ENCODE measurements at regions not wholly inside any gene's neighbourhood (a gene's known extent, or its start where the extent isn't known, plus 50 kb on each side); places are given as distances from the start of the nearest gene placed in this dataset.
"Not testable (repeated sequence)": the region's sequence is repeated elsewhere in the genome, so short reads cannot be mapped to it uniquely, and the experiment has no call there.

DNA sequence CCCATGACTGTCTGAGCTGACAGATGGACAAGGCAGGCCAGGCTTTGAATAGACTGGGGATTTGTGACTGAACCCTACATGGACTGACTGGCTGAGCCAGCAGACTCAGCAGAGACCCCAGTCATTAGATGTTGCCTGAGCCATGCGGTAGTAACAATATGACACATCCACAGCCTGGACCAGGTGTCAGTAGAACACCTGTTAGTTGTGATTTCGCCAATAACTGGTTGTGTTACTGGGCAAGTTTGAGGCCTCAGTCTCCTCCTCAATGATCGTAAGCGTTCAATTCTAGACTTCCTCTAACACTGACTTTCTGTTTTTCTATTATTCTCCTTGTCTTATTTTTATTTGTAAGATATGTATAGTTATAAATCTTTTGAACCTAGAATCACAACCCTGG is 311.9 kb upstream of the MAP3K7 start:
- no peak overlapping the region for H3K27ac Mint-ChIP-seq
- peaks cover 32% of the 10 kb centered on the region for H3K27me3 Mint-ChIP-seq
- no peak for ATAC-seq
- no peak for DNase-seq
- no peak overlapping the region for H3K4me3 Mint-ChIP-seq
- H3K36me3 Mint-ChIP-seq (ENCODE audit: low read depth) = no peaks in the 10 kb centered on the region
- no peaks in the 10 kb centered on the region for H3K4me1 Mint-ChIP-seq
- no peaks in the 10 kb centered on the region for H3K9me3 ChIP-seq (ENCODE audit: control insufficient read depth, low read length, poor library complexity, severe bottlenecking)

DNA sequence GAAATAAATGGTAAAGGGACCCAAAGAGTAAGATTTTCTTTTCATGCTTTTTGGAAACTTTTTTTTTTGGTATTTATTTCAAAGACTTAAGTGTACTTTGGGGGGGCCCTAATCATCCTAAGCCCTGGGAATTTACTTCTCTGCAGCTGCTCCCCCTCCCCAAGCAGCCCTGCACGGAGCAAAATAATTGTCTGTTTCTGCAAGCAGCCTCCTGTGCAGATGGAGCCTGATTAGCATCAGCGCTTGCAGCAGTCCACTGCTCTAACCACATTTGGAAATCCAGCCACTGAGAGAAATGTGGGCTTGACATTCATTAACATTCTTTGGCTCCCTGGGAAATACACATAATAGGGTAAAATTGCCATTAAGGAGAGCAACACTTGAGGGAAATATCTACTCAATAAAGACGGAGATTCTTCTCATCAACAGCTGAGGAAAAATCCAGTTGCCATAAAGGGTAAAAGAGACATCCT is 309.2 kb upstream of the MAP3K7 start:
- Mint-ChIP-seq H3K27me3 (peaks cover 46% of the 10 kb centered on the region), H3K4me1 (no peaks in the 10 kb centered on the region), H3K4me3 (no peak overlapping the region), H3K27ac (no peak overlapping the region), H3K36me3 (ENCODE audit: low read depth) (no peaks in the 10 kb centered on the region)
- DNase-seq = no peak
- ATAC-seq = no peak
- no peaks in the 10 kb centered on the region for H3K9me3 ChIP-seq (ENCODE audit: control insufficient read depth, low read length, poor library complexity, severe bottlenecking)

DNA sequence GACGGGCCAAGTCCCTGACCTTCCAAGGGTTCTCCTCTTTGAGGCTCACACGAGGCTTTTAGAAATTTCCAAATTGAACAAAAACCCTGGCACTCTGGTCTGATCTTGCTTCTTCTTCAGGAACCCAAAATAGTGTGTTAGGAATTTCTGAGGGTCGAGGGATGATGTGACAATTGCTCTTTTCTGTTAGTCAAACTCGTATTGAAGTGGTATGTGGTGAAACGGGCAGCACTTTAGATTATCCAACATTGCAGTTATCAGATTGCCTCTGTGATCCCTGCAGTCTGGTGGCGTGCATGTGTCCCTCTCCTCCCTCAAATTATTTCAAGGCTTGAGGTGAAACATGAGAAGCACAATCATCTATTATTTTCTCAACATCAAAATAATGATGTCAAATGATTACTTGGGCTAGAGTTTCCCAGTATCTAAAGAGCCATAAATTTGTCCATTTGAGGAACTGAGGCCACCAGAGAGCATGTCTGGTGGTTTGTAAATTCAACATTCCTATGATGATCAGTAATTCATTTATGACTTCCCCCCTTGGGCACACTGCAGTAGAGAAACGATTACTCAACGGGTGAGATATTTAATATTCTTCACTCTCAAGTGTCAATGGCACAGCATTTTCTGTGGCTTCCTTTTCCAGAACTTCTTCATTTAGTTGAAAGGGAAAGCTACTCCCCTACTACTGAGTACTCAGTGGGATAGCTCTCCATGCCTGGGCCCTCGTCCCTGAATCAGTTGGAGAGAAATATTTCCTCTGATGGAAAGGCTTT is 308.6 kb upstream of the MAP3K7 start:
- Mint-ChIP-seq H3K4me3 (no peak overlapping the region), H3K27me3 (peaks cover 50% of the 10 kb centered on the region), H3K36me3 (ENCODE audit: low read depth) (no peaks in the 10 kb centered on the region), H3K4me1 (no peaks in the 10 kb centered on the region), H3K27ac (no peak overlapping the region)
- ATAC-seq (no peak), DNase-seq (no peak)
- no peaks in the 10 kb centered on the region for H3K9me3 ChIP-seq (ENCODE audit: control insufficient read depth, low read length, poor library complexity, severe bottlenecking)

DNA sequence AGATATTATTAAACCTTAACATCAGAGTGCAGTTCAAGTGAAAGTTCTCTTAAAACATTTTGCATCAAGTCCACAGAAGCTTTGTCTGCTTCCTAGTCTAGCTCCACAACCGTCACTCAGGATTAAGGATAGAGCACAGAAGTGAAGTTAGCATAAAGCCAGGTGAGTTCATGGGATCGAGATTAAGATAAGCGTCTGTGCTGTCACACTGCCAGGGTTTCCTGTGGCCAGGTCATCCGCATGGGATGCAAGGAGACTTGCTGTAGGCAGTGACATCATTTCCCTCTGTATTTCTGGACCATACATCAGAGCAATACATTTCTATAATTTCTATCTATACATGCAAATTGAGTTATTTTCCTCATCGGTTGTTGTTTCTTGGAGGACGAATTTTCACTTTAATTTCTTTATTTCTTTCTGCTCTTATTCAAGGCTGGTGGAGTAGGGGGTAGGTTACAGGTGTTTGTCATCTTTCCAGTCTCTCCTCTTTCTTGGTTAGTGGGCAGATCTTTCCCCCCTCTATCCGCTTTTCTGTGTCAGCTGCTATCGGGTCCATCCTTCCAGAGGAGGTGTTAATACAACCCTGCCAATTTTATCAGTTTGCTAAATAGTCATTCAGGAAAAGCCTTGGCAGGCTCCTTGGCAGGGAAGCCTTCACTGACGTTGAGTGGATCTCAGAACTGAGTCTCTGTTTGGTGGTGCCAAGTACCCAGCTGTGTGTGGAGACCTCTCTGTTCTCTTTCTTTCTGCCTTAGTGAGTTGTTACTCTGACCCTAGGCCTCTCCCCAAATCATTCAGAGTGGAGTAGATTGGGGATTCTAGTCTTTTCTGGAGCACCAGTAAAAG is 307.6 kb upstream of the MAP3K7 start:
- ATAC-seq = no peak
- Mint-ChIP-seq H3K27ac (no peak overlapping the region), H3K36me3 (ENCODE audit: low read depth) (no peaks in the 10 kb centered on the region), H3K4me3 (no peak overlapping the region), H3K4me1 (no peaks in the 10 kb centered on the region), H3K27me3 (peaks cover 49% of the 10 kb centered on the region)
- DNase-seq = no peak
- H3K9me3 ChIP-seq (ENCODE audit: control insufficient read depth, low read length, poor library complexity, severe bottlenecking) = no peaks in the 10 kb centered on the region

DNA sequence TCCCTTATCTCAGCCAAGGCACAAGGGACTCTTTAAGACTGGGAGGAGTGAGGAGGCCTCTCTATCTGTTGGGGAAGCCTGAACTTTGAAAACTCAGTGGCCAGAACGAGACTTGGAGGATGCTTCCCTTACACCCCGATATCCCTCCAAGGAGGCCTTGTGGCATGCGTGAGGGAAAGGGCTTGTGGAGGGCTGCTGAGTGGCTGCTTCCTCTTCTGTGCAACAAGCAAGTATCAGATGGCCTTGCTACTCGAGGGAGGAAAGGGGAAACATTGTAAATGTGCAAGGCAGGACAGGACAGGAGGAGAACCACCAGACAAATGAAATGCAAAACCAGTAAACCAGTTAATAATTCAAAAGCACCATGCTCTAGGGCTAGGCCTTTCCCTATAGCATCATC is 306.5 kb upstream of the MAP3K7 start:
- peaks cover 51% of the 10 kb centered on the region for H3K27me3 Mint-ChIP-seq
- H3K4me1 Mint-ChIP-seq = no peaks in the 10 kb centered on the region
- ATAC-seq = no peak
- H3K27ac Mint-ChIP-seq = no peak overlapping the region
- H3K4me3 Mint-ChIP-seq = no peak overlapping the region
- no peaks in the 10 kb centered on the region for H3K36me3 Mint-ChIP-seq (ENCODE audit: low read depth)
- DNase-seq = no peak
- H3K9me3 ChIP-seq (ENCODE audit: control insufficient read depth, low read length, poor library complexity, severe bottlenecking) = no peaks in the 10 kb centered on the region

DNA sequence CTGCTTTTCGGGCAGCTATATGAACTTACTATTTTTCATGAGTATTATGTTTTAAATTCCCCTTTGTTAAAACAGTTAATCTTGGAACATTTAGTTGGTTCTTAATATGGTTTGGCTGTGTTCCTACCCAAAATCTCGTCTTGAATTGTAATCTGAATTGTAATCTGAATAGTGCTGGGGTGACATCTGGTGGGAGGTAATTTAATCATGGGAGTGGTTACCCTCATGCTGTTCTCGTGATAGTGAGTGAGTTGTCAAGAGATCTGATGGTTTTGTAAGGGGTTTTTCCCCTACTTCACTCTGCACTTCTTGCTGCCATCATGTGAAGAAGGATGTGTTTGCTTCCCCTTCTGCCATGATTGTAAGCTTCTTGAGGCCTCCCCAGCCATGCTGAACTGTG is 305.4 kb upstream of the MAP3K7 start:
- Mint-ChIP-seq H3K36me3 (ENCODE audit: low read depth) (no peaks in the 10 kb centered on the region), H3K27me3 (peaks cover 62% of the 10 kb centered on the region), H3K4me3 (no peak overlapping the region), H3K4me1 (no peaks in the 10 kb centered on the region), H3K27ac (no peak overlapping the region)
- no peak for ATAC-seq
- H3K9me3 ChIP-seq (ENCODE audit: control insufficient read depth, low read length, poor library complexity, severe bottlenecking) = no peaks in the 10 kb centered on the region
- no peak for DNase-seq

DNA sequence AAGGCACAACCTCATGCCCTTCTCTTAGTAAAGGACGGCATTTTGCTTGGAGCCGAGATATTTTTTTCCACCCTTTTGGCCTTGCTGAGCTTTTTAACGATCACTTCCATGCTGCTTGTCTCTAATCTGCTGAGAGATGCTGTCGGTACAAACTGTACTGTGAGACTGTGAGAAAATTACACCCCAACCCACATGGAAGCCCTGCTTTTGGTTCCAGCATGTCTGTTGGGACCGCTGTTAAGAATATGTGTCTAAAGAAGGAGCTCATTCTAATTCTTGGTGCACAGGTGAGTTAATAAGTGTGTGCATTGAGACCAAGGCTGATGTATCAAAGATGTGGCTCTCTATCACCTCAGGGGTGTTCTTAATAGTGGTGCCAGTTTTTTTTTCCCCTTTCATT is 304.5 kb upstream of the MAP3K7 start:
- ATAC-seq (no peak), DNase-seq (no peak)
- Mint-ChIP-seq H3K4me1 (no peaks in the 10 kb centered on the region), H3K27ac (no peak overlapping the region), H3K27me3 (peaks cover 56% of the 10 kb centered on the region), H3K36me3 (ENCODE audit: low read depth) (no peaks in the 10 kb centered on the region), H3K4me3 (no peak overlapping the region)
- H3K9me3 ChIP-seq (ENCODE audit: control insufficient read depth, low read length, poor library complexity, severe bottlenecking) = no peaks in the 10 kb centered on the region

DNA sequence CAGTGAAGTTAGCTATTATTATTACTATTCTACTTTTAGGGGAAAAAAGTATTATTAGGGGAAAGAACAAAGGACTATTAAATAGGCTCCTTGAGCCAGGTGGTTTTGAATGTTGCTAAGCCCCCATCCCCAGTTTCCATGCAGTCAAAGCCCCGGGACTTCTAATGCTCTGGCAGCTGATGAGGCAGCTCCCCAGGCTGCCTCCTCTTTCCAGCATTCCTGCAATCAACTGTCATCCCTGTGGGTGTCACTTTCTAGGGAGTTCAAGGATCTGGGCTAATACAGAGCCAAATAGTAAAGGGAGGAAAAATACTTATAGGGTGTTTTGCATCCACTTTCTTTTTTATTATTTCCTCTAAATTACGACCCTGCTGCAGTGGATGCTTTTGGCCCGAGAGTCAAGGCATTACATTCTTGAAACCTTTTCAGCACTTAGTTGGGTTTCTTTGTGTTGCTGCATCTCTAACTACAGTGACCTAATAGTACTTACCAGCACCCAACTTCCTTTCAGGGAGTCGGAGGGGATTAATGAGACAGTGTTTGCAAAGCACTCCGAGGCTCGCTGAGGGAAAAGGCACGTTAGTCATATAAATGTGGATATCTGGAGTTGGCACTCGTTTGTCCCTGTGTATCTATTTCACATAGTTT is 303.9 kb upstream of the MAP3K7 start:
- no peaks in the 10 kb centered on the region for H3K36me3 Mint-ChIP-seq (ENCODE audit: low read depth)
- H3K9me3 ChIP-seq (ENCODE audit: control insufficient read depth, low read length, poor library complexity, severe bottlenecking) = no peaks in the 10 kb centered on the region
- H3K4me1 Mint-ChIP-seq = no peaks in the 10 kb centered on the region
- ATAC-seq = no peak
- H3K4me3 Mint-ChIP-seq = no peak overlapping the region
- DNase-seq = no peak
- no peak overlapping the region for H3K27ac Mint-ChIP-seq
- peaks cover 56% of the 10 kb centered on the region for H3K27me3 Mint-ChIP-seq

DNA sequence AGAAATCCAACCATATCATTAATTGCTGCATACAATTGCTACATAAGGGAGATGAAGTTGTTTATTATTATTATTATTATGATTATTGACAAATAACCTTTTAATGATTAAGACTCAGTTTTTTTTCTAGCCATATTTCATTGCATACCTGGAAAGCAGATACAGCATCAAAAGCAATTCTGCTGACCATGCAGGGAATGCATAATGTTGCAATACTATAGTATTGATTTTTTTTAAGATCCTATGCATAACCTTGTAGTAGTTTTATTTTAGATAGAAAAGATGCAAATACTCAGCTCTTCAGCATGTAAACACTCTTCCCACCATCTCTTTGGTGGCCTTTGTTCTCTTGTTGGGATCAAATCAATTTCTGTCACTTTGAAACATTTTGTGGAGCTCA is 300.9 kb upstream of the MAP3K7 start:
- no peak for ATAC-seq
- H3K27me3 Mint-ChIP-seq = peaks cover 40% of the 10 kb centered on the region

DNA sequence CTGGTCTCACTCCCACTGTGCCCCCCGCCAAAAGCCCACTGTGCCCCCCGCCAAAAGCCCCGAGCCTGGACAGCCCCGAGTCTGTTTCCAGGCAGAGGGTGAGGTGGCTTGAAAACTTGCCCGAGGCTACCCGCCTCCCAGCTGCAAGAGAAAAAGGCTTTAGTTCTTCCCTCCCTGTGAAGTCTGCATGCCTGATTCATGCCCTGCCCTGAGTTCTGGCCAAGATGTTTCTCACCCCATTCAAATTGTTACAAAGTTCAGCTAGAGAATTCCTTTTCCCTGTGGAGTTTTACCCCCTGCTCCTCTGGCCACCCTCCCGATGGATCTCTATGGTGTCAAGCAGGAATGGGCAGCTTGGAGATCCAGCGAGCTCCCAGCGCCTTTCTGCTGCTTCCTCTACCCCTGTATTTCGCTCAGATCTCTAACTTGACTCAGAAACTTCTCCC is 298.8 kb upstream of the MAP3K7 start:
- DNase-seq = no peak
- H3K9me3 ChIP-seq (ENCODE audit: control insufficient read depth, low read length, poor library complexity, severe bottlenecking) = no peaks in the 10 kb centered on the region
- Mint-ChIP-seq H3K4me1 (no peaks in the 10 kb centered on the region), H3K36me3 (ENCODE audit: low read depth) (no peaks in the 10 kb centered on the region), H3K27me3 (peaks cover 22% of the 10 kb centered on the region), H3K4me3 (no peak overlapping the region), H3K27ac (no peak overlapping the region)
- no peak for ATAC-seq

More for the DNA sequence above, 300.9 kb upstream of the MAP3K7 start:
- Mint-ChIP-seq H3K4me3 (no peak overlapping the region), H3K36me3 (ENCODE audit: low read depth) (no peaks in the 10 kb centered on the region), H3K27ac (no peak overlapping the region), H3K4me1 (no peaks in the 10 kb centered on the region)
- DNase-seq = no peak
- H3K9me3 ChIP-seq (ENCODE audit: control insufficient read depth, low read length, poor library complexity, severe bottlenecking) = no peaks in the 10 kb centered on the region

DNA sequence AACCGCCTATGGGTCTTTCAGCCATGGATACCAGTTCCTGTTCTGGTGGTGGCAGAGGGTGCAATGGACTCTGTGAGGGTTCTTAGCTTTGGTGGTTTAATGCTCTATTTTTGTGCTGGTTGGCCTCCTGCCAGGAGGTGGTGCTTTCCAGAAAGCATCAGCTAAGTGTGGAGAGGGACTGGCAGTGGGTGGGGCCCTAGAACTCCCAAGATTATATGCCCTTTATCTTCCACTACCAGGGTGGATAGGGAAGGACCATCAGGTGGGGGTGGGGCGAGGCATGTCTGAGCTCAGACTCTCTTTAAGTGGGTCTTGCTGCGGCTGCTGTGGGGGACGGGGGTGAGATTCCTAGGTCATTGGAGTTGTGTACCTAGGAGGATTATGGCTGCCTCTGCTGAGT is 298.3 kb upstream of the MAP3K7 start:
- DNase-seq; H3K4me1 Mint-ChIP-seq; ATAC-seq; H3K4me3 Mint-ChIP-seq; H3K27ac Mint-ChIP-seq; H3K36me3 Mint-ChIP-seq (ENCODE audit: low read depth); H3K9me3 ChIP-seq (ENCODE audit: control insufficient read depth, low read length, poor library complexity, severe bottlenecking): not testable (repeated sequence)
- peaks cover 22% of the 10 kb centered on the region for H3K27me3 Mint-ChIP-seq

DNA sequence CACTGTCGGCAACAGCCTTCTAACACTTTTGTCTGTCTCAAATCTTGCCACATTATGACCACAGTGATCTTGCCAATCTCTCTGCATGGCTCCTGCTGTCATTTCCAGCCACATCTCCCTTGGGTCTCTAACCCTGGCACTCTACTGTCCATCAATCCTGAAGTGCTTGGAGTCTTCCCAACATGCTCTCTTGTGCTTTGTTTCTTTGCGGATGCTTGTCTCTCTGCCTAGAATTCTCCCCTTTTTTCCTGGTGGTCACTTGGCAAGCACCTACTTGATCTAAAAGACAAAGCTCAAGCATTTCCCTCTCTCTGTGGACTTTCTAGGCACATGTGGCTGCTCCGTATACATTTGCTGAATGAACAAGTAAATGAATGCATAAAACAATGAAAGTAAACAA is 290.7 kb upstream of the MAP3K7 start:
- H3K36me3 Mint-ChIP-seq (ENCODE audit: low read depth) = no peaks in the 10 kb centered on the region
- H3K4me3 Mint-ChIP-seq = no peak overlapping the region
- no peaks in the 10 kb centered on the region for H3K9me3 ChIP-seq (ENCODE audit: control insufficient read depth, low read length, poor library complexity, severe bottlenecking)
- H3K27me3 Mint-ChIP-seq = peaks cover 11% of the 10 kb centered on the region
- H3K27ac Mint-ChIP-seq = no peak overlapping the region
- no peaks in the 10 kb centered on the region for H3K4me1 Mint-ChIP-seq
- no peak for DNase-seq
- no peak for ATAC-seq

DNA sequence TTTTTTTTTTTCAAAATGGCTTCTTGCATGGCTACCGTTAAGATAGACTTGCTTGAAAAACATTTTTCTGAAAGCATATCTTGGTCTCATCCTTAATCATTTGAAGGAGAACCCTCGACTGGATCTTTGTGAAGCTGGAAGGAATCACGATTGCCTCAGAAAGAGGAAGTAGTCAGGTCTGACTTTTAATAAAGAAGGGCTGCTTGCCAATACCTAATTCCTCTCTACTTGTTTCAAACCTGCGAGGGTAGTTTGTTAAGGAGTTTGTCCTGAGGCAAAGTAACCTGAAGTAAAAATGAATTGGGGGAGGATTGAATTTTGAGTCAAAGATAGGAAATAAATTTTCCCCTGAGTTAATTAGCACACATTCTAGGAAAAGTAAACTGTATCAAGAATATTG is 288.1 kb upstream of the MAP3K7 start:
- no peak for DNase-seq
- Mint-ChIP-seq H3K27me3 (peaks cover 24% of the 10 kb centered on the region), H3K36me3 (ENCODE audit: low read depth) (no peaks in the 10 kb centered on the region), H3K4me1 (no peaks in the 10 kb centered on the region), H3K27ac (no peak overlapping the region), H3K4me3 (no peak overlapping the region)
- no peaks in the 10 kb centered on the region for H3K9me3 ChIP-seq (ENCODE audit: control insufficient read depth, low read length, poor library complexity, severe bottlenecking)
- ATAC-seq = no peak
